IPS-NIHi11 (cell line): ENCODE measurements at regions not wholly inside any gene's neighbourhood (a gene's known extent, or its start where the extent isn't known, plus 50 kb on each side); places are given as distances from the start of the nearest gene placed in this dataset.

Experiments
- DNase-seq: peaks from one replicate; pipeline ENCODE4 v3.0.0; 2012; ENCODE audit warnings: mixed read lengths, low spot score

GRCh38 chr2:128632501-128632800, 313.8 kb upstream of the HS6ST1 start:
- no peak for DNase-seq

DNA sequence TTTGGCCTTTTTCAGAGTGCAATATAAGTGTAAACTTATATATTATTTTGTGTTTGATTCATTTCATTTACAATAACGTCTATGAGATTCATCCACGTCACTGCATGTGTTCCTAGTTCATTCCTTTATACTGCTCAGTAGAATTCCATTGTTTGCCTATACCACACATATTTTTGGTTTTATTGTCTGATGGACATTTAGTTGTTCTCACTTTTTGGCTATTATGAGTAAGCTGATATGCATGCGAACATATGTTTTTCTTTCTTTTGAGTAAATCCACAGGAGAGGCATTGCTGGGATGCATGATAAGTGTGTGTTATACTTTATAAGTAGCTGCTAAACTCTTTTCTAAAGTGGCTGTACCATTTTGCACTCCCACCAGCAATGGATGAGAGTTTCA, 314.8 kb upstream of the HS6ST1 start:
- DNase-seq = no peak

DNA sequence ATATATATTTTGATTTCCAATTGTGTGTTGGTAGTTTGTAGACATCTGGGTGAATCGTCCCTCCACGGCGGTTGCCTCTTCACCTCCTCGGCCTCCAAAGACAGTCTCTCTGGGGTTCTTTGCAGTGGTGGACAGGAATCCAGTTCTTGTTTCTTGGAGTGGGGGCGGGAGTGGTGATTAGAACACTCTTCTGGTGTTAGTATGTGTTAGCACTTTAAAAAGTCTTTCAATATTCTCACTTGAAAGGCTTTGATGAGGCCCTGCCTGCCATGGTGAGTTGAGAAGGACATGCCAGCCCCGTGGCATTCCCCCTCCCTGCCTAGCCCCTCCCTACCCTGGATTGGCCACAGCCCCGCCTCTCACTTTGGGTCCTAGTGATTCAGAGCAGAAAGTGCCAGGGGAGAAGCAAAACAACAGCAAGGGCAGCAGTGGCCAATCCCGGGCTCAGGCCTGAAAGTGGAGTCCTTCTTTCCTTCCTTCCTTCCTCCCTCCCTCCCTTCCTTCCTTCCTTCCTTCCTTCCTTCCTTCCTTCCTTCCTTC, 316.8 kb upstream of the HS6ST1 start:
- peak; percentile 52 for DNase-seq

- DNase-seq = no peak
Measured at GRCh38 chr2:128636802-128637147, 318.1 kb upstream of the HS6ST1 start.

DNA sequence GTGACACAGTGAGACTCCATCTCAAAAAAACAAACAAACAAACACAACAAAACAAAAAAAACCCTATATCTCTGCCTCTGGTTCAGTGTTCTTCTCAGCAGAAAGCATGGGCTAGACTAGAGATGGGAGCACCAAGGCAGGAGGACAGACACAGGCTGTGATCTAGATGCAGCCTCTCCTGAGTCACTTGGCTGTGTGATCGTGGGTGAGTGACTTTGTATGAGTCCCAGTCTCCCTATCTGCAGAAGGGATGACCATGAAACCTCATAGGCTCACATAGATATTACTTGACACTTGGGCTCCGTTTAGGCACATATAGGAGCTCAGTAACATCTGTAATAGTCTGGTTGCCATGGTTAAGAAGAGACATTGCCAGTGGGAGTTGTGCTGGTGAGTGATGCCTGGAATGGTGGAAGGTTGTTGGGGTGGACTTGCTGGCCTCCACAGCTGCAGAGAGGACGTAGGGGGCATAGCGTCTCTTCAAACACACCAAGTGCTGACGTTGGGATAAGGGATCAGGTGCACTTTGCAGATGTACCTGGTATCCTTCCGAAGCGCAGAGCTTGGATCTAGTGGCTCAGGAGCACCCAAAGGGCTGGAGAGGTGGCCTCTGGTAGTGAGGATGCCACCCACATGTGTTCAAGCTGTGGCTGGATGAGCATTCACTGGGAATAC, 318.9 kb upstream of the HS6ST1 start:
- peak; percentile 2 for DNase-seq

DNA sequence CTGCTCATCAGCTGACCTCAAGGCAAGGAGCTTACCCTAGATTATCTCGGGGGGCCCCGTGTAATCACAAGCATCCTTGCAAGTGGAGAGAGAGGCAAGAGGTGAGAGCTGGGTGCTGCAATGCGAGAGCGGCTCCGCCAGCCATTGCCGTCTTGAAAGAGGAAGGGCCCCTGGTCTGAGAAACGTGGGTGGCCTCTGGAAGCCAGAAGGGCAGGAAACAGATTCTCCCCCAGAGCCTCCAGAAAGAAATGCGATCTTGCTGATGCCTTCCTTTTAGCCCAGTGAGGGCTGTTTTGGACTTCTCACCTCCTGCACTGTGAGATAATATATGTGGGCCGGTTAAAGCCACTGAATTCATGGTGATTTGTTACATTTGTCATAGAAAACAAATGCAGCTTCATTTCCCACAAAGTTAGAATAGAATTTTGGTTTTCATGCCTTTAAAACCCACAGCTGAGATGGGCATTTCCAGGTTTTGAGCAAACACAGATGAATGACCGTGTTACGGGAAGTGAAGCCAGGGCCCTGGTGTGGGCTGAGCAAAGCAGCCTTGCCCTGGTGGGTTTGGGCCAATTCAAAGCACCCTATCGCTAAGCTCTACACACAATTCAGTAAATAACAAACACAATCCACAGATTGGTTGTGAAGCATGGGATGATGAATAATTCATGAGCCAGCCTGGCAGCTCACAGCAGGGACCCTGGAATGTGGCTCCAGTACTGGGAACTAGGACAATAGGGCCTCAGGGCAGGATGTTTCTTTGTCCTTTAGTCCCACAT, 319.9 kb upstream of the HS6ST1 start:
- DNase-seq = peak; percentile 87

GRCh38 chr2:128639120-128639477, 320.4 kb upstream of the HS6ST1 start:
- DNase-seq = no peak

- peak; percentile 3 for DNase-seq
Measured at GRCh38 chr2:128639693-128640092, 321.0 kb upstream of the HS6ST1 start.

DNA sequence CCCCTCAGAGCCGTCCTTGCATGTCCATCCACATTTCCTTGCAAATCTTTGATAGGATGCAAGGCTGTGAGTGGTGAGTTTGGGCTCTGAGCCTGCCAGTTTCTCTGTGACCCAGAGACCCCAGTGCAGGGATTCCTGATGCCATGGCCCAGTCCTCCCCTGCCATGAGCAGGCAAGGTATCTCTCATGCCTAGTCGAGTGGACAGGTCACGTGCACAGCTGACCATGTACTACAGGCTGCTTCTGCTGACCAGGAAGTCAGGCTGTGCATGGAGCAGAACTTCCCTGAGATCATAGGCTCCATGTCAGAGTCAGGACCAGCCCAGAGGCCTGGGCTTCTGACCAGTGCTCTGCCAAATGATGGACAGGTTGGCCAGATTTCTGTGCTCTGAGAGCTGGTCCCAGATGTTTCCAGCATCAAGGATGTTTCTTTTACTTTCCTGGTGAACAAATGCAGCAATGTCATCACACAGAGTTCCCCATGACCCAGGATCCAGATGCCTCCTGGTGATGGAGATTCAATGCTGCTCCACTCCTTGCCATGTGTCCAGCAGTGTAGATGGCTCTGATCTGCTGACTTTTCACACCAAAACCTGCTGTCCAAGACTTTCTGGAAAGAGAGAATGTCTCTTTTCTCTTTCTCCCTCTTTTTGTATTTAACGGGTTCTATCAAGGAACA, 321.6 kb upstream of the HS6ST1 start:
- no peak for DNase-seq

DNA sequence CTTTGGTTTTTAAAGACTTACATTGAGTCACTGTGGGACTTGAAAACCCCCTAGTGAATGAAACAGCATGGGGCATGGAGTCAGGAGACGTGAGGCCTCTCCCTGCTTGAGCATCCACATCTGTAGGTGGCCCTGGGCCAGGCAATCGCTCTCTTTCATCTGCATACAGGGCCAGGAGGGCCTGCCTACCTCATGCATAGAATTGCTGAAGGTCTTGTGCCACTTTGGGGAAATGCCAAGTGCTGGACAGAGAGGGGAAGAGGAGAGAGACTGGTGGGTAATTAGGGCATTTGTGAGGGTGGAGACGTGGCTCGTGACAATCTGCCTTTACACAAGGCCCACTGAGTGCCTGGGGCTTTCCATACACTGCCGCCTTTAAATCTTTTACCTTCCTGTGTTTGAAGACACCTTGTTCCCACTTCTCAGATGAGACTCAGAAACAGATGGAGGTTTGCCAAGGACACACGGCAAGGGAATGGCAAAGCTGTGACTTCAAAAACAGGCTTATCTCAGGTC, 322.2 kb upstream of the HS6ST1 start:
- peak; percentile 2 for DNase-seq

GRCh38 chr2:128641421-128642080, 322.9 kb upstream of the HS6ST1 start:
- DNase-seq = peak; percentile 1

- DNase-seq = peak; percentile 1
Measured at GRCh38 chr2:128642316-128642715, 323.6 kb upstream of the HS6ST1 start.

DNA sequence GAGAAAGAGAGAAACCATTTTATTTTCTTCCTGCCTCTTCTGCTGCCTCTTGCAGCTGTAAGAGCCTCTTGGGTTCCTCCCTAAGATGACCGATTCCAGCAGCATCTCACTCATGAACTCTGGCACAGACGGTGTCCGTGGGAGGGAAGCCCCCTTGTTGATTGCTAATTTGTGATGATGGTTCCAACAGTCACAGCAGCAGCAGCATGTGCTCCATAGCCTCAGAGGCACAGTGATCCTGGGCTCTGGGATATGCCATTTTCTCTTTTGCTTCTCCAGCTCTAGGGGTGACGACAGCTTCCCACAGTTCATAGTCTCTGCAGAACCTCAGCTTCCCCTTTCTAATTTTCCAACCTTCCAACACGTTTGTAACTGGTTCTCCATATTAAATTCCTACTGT, 324.2 kb upstream of the HS6ST1 start:
- DNase-seq = no peak

GRCh38 chr2:128643221-128644065, 324.8 kb upstream of the HS6ST1 start:
- peak; percentile 3 for DNase-seq

DNA sequence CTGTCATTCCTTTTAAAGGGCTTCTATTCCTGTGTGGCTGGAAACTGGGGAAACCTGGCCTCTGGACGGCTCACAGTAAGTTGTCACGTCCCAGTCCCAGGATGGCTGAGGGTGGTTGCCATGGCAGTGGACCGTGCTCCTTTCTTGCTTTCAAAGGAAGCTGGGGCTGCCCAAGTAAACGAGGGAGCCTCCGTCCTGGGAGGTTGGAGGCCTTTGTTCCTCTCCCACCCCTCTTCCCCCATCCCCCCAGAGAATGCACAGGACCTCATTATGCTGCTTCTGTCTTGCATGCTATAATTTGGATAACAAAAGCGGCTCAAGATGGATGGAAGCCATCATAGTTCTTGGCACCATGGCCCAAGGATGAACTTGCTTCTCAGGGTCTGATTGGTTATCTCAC, 325.5 kb upstream of the HS6ST1 start:
- peak; percentile 57 for DNase-seq

DNA sequence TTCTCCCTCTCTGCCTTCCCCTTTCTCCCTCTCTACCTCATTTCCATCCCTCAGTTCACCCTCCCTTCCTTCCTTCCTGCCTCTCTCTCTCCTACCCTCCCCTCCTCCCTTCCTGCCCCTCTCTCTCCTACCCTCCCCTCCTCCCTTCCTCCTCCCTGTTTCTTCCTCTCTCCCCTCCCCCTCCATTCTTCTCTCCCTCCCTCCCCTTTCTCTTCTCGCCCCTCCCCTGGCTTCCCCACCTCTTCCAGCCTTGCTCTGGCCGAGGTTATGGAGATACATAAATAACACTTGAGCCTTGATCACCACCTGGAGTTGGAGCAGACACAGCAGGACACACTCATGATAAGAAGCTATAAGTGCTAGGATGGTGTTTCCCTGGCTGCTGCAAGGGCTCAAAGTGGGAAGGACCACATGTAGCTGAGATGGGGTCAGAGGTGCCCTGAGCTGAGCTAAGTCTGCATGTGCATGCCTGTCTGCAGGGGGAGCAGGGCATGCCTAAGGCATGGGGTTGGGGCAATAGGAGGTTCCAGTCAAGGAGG, 326.1 kb upstream of the HS6ST1 start:
- DNase-seq = peak; percentile 76

DNA sequence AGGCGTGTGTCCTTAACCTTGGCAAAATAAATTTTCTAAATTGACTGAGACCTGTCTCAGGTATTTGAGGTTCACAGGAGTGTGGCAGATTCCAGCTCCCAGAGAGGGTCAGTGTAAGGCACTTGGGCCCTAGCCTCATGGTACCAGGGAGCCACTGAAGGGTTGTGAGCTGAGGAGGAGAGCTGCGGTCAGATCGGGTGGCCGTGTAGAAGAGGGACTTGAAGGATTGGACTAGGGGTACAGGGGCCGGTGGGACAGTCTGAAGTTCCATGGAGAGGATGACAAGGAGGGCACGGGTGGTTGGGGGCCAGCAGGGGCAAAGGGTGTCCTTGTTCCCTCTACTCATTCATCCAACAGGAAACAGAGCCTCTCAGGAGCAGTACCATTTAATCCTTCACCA, 327.0 kb upstream of the HS6ST1 start:
- DNase-seq = no peak

DNA sequence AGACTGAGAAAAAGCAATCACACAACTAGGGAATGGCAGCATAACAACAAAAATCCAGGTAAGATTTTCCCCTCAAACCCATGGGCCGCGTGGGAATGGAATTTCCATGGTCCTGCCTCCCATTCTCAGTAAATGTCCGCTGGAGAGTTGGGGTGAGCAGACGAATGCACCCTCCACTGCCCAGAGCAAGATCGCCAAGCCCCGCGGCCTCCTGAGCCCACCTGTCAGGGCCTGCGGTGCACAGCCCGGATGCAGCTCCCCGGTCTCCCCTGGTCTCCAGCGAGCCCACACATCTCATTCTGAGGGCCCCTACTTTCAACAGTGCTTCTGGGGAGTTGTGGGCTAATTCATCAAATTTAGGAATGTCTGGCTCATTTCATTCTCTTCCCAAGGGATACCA, 327.4 kb upstream of the HS6ST1 start:
- no peak for DNase-seq

DNA sequence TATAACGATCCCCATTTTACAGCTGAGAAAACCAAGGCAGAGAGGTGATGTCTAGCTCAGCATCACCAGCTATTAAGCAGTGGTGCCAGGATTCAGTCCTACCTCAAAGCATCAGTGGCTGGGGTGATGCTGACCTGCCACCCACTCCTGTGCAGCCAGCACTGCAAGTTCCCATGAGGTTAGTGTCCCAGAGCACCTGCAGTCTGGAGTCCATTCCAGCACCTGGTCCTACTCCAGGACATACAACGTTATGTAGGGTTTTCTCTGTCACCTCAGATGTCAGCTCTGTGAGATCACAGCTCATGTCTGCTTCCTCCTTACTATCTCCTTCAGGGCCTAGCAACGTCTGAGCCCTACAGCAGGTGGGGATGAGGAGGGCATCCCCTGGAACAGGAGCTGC, 328.0 kb upstream of the HS6ST1 start:
- peak; percentile 1 for DNase-seq

DNA sequence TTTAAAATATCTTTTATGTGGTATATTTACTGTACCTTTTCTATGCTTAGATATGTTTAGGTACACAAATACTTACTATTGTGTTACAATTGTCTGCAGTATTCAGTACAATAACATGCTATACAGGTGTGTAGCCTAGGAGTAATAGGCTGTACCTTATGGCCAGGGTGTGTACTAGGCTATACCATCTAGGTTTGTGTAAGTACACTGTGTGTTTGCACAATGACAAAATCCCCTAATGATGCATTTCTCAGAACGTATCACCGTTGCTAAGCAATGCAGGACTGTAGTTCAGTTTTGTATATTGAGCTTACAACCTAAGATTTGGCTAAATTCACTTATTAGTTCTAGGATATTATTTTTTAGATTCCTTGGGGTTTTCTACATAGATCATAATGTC, 332.3 kb upstream of the HS6ST1 start:
- no peak for DNase-seq

DNA sequence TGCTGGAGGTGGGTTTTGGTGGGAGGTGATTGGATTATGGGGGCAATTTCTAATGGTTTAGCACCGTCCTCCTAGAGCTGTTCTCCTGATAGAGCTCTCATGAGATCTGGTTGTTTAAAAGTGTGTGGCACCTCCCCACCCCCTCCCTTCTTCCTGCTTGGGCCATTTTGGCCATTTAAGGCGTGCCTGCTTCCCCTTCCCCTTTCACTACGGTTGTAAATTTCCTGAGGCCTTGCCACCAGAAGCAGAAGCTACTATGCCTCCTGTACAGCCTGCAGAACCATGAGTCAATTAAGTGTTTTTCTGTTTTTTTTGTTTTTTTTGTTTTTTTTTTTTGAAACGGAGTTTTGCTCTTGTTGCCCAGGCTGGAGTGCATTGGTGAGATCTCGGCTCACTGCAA, 335.7 kb upstream of the HS6ST1 start:
- DNase-seq = no peak
